Caco-2 (cell line): ENCODE measurements at regions not wholly inside any gene's neighbourhood (a gene's known extent, or its start where the extent isn't known, plus 50 kb on each side); places are given as distances from the start of the nearest gene placed in this dataset.

Experiments
- BruUV-seq: library from RNA; stranded (reverse); fragments of 400-500 nt; replicated peaks from 2 replicates; lab custom pipeline; 2021; lab: Mats Ljungman, UMichigan
- CTCF ChIA-PET: fragments of 300-600 bp; sonication (Branson Sonifier 250); formaldehyde crosslinking; loops from one replicate; lab custom pipeline; 2022; ENCODE audit warnings: antibody characterized with exemption; lab: Charles Lee
- POLR2A ChIA-PET: fragments of 300-600 bp; sonication (Branson Sonifier 250); formaldehyde crosslinking; loops from one replicate; lab custom pipeline; 2022; ENCODE audit warnings: antibody characterized with exemption; lab: Charles Lee
- DNase-seq, 2 experiments: peaks; one replicate each; pipeline versions ENCODE4 v3.0.0 to v3.0.0-alpha.2; 2020 to 2022
- H3K27me3 ChIP-seq: replicated peaks from 2 replicates; pipeline ENCODE4 v1.6.0; 2011; ENCODE audit warnings: low read length; ENCODE audit not compliant: control insufficient read depth, insufficient read depth
- H3K36me3 ChIP-seq: 2 replicates; pipeline ENCODE4 v1.5.1; 2011; ENCODE audit warnings: low read length; ENCODE audit not compliant: control insufficient read depth, insufficient read depth
- H3K4me1 ChIP-seq: fragments of 250-450 bp; sonication (Bioruptor Pico); 2 replicates; pipeline ENCODE4 v1.5.1; 2020; ENCODE audit warnings: mild to moderate bottlenecking
- H3K4me3 ChIP-seq: 2 replicates; pipeline ENCODE4 v1.5.1; 2011; ENCODE audit warnings: low read depth, mild to moderate bottlenecking, control low read depth, low read length
- H3K9me3 ChIP-seq: fragments of 250-450 bp; sonication (Bioruptor Pico); 2 replicates; pipeline ENCODE4 v1.5.1; 2020; ENCODE audit warnings: mild to moderate bottlenecking, moderate library complexity
- H3K27ac Mint-ChIP-seq: one replicate; pipeline ENCODE4 v1.8.0; 2022; ENCODE audit warnings: mixed read lengths; ENCODE audit not compliant: unreplicated experiment
- H3K27me3 Mint-ChIP-seq: one replicate; pipeline ENCODE4 v1.8.0; 2022; ENCODE audit warnings: mixed read lengths; ENCODE audit not compliant: insufficient read depth, unreplicated experiment
- H3K36me3 Mint-ChIP-seq: one replicate; pipeline ENCODE4 v1.8.0; 2022; ENCODE audit warnings: mild to moderate bottlenecking, mixed read lengths; ENCODE audit not compliant: insufficient read depth, unreplicated experiment
- H3K4me1 Mint-ChIP-seq: one replicate; pipeline ENCODE4 v1.8.0; 2022; ENCODE audit warnings: low read depth, mixed read lengths; ENCODE audit not compliant: unreplicated experiment
- H3K4me3 Mint-ChIP-seq: one replicate; pipeline ENCODE4 v1.8.0; 2022; ENCODE audit warnings: mild to moderate bottlenecking, moderate library complexity, mixed read lengths; ENCODE audit not compliant: unreplicated experiment
- H3K9me3 Mint-ChIP-seq: one replicate; pipeline ENCODE4 v1.8.0; 2022; ENCODE audit warnings: mixed read lengths; ENCODE audit not compliant: unreplicated experiment
- CTCF ChIP-seq, 2 experiments: fragments of 200-600 bp in 1 of 2; IDR thresholded peaks; 1 replicate in 1 of 2; 2 replicates in 1 of 2; pipeline versions ENCODE4 v1.5.1 to v1.8.0; 2011 to 2022; ENCODE audit warnings: antibody characterized with exemption in 1 of 2, control low read depth in 1 of 2, inconsistent platforms in 1 of 2, low read depth in 1 of 2, low read length in 1 of 2, mild to moderate bottlenecking in 1 of 2, moderate library complexity in 1 of 2; ENCODE audit not compliant: insufficient read depth in 1 of 2, severe bottlenecking in 1 of 2, unreplicated experiment in 1 of 2
- intact Hi-C: fragments of 100-400 bp; cut with micrococcal nuclease; formaldehyde crosslinking; loops from one replicate; pipeline ENCODE4 v1.10.0; 2022; ENCODE audit not compliant: unreplicated experiment

GRCh38 chr5:116881921-116882531 lies 307.4 kb upstream of the SEMA6A start:
- Mint-ChIP-seq H3K4me1 (peaks cover 19% of the 10 kb centered on the region), H3K9me3 (no peaks in the 10 kb centered on the region), H3K27me3 (no peaks in the 10 kb centered on the region), H3K36me3 (no peaks in the 10 kb centered on the region), H3K27ac (no peak overlapping the region), H3K4me3 (no peak overlapping the region)
- no peak overlapping the region for H3K4me3 ChIP-seq
- ChIA-PET CTCF (no interaction called here), POLR2A (no interaction called here)
- H3K4me1 ChIP-seq = no peaks in the 10 kb centered on the region
- intact Hi-C loops = no loop called here
- no peaks in the 10 kb centered on the region for H3K9me3 ChIP-seq
- DNase-seq = no peak
- H3K27me3 ChIP-seq = no peaks in the 10 kb centered on the region; the same call in 1 of the 2 replicates
- no TSS peak for BruUV-seq
- no peak for TF ChIP-seq CTCF (IDR thresholded peaks at IDR 0.05; ENCODE audit: insufficient read depth in 1 of 2, low read depth in 1 of 2, low read length in 1 of 2, severe bottlenecking in 1 of 2, unreplicated experiment in 1 of 2)
- no peaks in the 10 kb centered on the region for H3K36me3 ChIP-seq

DNA sequence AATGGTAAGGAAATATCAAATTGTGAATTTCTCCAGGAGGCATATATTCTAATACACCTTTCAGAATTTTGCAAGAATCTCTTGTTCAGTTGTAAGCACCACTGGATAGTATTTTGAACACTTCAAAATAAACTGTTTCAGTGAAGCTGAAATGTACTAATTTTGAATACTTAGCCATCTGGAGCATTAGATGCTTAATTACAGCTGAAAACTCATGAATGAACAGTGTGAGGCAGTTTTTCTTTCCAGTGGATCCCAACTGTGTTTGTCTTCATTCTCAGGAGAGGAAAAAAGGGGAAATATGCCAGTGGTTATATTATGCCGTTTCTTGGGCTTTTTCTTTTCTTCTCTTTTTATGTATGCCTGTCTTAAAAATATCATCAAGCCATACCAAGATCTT lies 306.0 kb upstream of the SEMA6A start:
- ChIA-PET POLR2A (no interaction called here), CTCF (no interaction called here)
- Histone ChIP-seq H3K27me3 (no peaks in the 10 kb centered on the region; the same call in 1 of the 2 replicates), H3K4me1 (no peaks in the 10 kb centered on the region), H3K9me3 (no peaks in the 10 kb centered on the region), H3K36me3 (no peaks in the 10 kb centered on the region), H3K4me3 (no peak overlapping the region)
- TF ChIP-seq CTCF (IDR thresholded peaks at IDR 0.05; ENCODE audit: insufficient read depth in 1 of 2, low read depth in 1 of 2, low read length in 1 of 2, severe bottlenecking in 1 of 2, unreplicated experiment in 1 of 2) = no peak
- intact Hi-C loops = no loop called here
- BruUV-seq = no TSS peak
- peaks cover 19% of the 10 kb centered on the region for H3K4me1 Mint-ChIP-seq
- no peaks in the 10 kb centered on the region for H3K9me3 Mint-ChIP-seq
- no peaks in the 10 kb centered on the region for H3K36me3 Mint-ChIP-seq
- no peak for DNase-seq
- H3K27me3 Mint-ChIP-seq = no peaks in the 10 kb centered on the region
- H3K27ac Mint-ChIP-seq = no peak overlapping the region
- no peak overlapping the region for H3K4me3 Mint-ChIP-seq

DNA sequence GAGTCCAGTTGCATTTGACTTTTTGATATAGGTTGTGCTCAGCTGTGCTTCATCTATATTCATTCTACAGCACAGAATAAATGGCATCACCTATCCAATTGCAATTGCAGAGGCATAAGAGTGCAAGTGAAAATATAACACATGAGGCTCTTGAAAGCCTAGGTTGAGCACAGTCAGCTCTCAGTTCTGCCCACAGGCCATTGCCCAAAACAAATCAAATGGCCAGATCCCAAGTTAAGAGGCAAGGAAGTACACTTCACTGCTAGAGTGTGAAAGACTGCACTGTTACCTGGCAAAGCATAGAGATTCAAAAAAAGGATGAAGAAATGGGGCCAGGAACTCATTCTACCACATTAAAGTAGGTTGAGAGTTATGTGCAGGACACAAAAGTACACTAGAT lies 305.5 kb upstream of the SEMA6A start:
- ChIA-PET POLR2A (no interaction called here), CTCF (no interaction called here)
- no peaks in the 10 kb centered on the region for H3K27me3 Mint-ChIP-seq
- no TSS peak for BruUV-seq
- TF ChIP-seq CTCF (IDR thresholded peaks at IDR 0.05; ENCODE audit: insufficient read depth in 1 of 2, low read depth in 1 of 2, low read length in 1 of 2, severe bottlenecking in 1 of 2, unreplicated experiment in 1 of 2) = no peak
- H3K4me3 ChIP-seq = no peak overlapping the region
- no peak for DNase-seq
- no peaks in the 10 kb centered on the region; the same call in 1 of the 2 replicates for H3K27me3 ChIP-seq
- intact Hi-C loops = no loop called here
- no peak overlapping the region for H3K4me3 Mint-ChIP-seq
- H3K9me3 ChIP-seq = no peaks in the 10 kb centered on the region
- peaks cover 19% of the 10 kb centered on the region for H3K4me1 Mint-ChIP-seq
- H3K27ac Mint-ChIP-seq = no peak overlapping the region
- no peaks in the 10 kb centered on the region for H3K4me1 ChIP-seq
- H3K36me3 Mint-ChIP-seq = no peaks in the 10 kb centered on the region
- no peaks in the 10 kb centered on the region for H3K9me3 Mint-ChIP-seq
- H3K36me3 ChIP-seq = no peaks in the 10 kb centered on the region
